ENCODE measurements at regions not wholly inside any gene's neighbourhood (a gene's known extent, or its start where the extent isn't known, plus 50 kb on each side); places are given as distances from the start of the nearest gene placed in this dataset.

GRCh38 chr9:11872471-11872870, 820.7 kb upstream of the TYRP1 start:
- no peak for TF ChIP-seq CTCF (conservative IDR thresholded peaks at IDR 0.05; ENCODE audit: low read depth, low read length)
- no peak overlapping the region for H3K4me3 ChIP-seq (ENCODE audit: low read depth, low read length)
- DNase-seq (ENCODE audit: low read depth): no peak

- no peak for DNase-seq (ENCODE audit: low read depth)
- TF ChIP-seq CTCF (conservative IDR thresholded peaks at IDR 0.05; ENCODE audit: low read depth, low read length): no peak
- no peak overlapping the region for H3K4me3 ChIP-seq (ENCODE audit: low read depth, low read length)
Observed at GRCh38 chr9:11874414-11874813, 818.8 kb upstream of the TYRP1 start.

GRCh38 chr9:11892401-11892800, 800.8 kb upstream of the TYRP1 start:
- TF ChIP-seq CTCF (conservative IDR thresholded peaks at IDR 0.05; ENCODE audit: low read depth, low read length): no peak
- DNase-seq (ENCODE audit: low read depth): no peak
- H3K4me3 ChIP-seq (ENCODE audit: low read depth, low read length): no peak overlapping the region

GRCh38 chr9:11893331-11893730, 799.9 kb upstream of the TYRP1 start:
- no peak for TF ChIP-seq CTCF (conservative IDR thresholded peaks at IDR 0.05; ENCODE audit: low read depth, low read length)
- no peak for DNase-seq (ENCODE audit: low read depth)
- H3K4me3 ChIP-seq (ENCODE audit: low read depth, low read length): no peak overlapping the region

GRCh38 chr9:11894136-11894535, 799.0 kb upstream of the TYRP1 start:
- no peak for DNase-seq (ENCODE audit: low read depth)
- no peak for TF ChIP-seq CTCF (conservative IDR thresholded peaks at IDR 0.05; ENCODE audit: low read depth, low read length)
- no peak overlapping the region for H3K4me3 ChIP-seq (ENCODE audit: low read depth, low read length)

GRCh38 chr9:11902610-11903009, 790.6 kb upstream of the TYRP1 start:
- DNase-seq (ENCODE audit: low read depth): no peak
- H3K4me3 ChIP-seq (ENCODE audit: low read depth, low read length): no peak overlapping the region
- TF ChIP-seq CTCF (conservative IDR thresholded peaks at IDR 0.05; ENCODE audit: low read depth, low read length): no peak

- TF ChIP-seq CTCF (conservative IDR thresholded peaks at IDR 0.05; ENCODE audit: low read depth, low read length): no peak
- no peak overlapping the region for H3K4me3 ChIP-seq (ENCODE audit: low read depth, low read length)
Observed at GRCh38 chr9:11915699-11916098, 777.5 kb upstream of the TYRP1 start.

More at GRCh38 chr9:11915699-11916098, 777.5 kb upstream of the TYRP1 start:
- DNase-seq (ENCODE audit: low read depth): no peak
